Psoas muscle (tissue), 7 donors: ENCODE measurements at regions not wholly inside any gene's neighbourhood (a gene's known extent, or its start where the extent isn't known, plus 50 kb on each side); places are given as distances from the start of the nearest gene placed in this dataset.

Source experiments
- ATAC-seq, 4 donors: fragments of 200-7000 bp; cut with Tn5 transposase; one replicate each; pipeline ENCODE4 v1.9.1; 2020; ENCODE audit warnings: moderate library complexity in 3 of 4, mild to moderate bottlenecking in 2 of 4
- DNase-seq, 2 donors: peaks; one replicate each; pipeline ENCODE4 v3.0.0-alpha.2; 2020
- H3K27ac ChIP-seq: fragments of 200-600 bp; one replicate; pipeline ENCODE4 v1.8.0; 2022
- H3K27me3 ChIP-seq, 3 donors: fragments of 200-600 bp in 1 of 3; one replicate each; pipeline versions ENCODE4 v1.6.1 to v1.8.0; 2013 to 2022; ENCODE audit warnings: low read length in 2 of 3, mild to moderate bottlenecking in 2 of 3, moderate library complexity in 1 of 3; ENCODE audit not compliant: insufficient read depth in 3 of 3
- H3K36me3 ChIP-seq, 2 donors: fragments of 200-600 bp in 1 of 2; one replicate each; pipeline versions ENCODE4 v1.6.1 to v1.8.0; 2013 to 2022; ENCODE audit warnings: low read depth in 1 of 2, mild to moderate bottlenecking in 1 of 2, moderate library complexity in 1 of 2; ENCODE audit not compliant: insufficient read depth in 1 of 2
- H3K4me1 ChIP-seq: fragments of 200-600 bp; one replicate; pipeline ENCODE4 v1.8.0; 2022
- H3K4me3 ChIP-seq: fragments of 200-600 bp; one replicate; pipeline ENCODE4 v1.8.0; 2022; ENCODE audit warnings: mild to moderate bottlenecking
- H3K9me3 ChIP-seq: fragments of 200-600 bp; one replicate; pipeline ENCODE4 v1.8.0; 2022
- WGBS, 3 donors: extraction: QIAGEN DNeasy Blood & Tissue Kit; methylation state at CpG; one replicate each; pipeline versions ENCODE4 v1.1.6 to v1.1.7; 2013; 5-methylcytosine and 5-hydroxymethylcytosine counted together
- intact Hi-C, 2 donors: fragments of 100-400 bp; cut with DNase I; formaldehyde crosslinking; loops; one replicate each; pipeline versions ENCODE4 v1.11.0 to v1.14.2; 2022
- TF ChIP-seq, protein P1 (sequence below): fragments of 200-600 bp; IDR thresholded peaks from one replicate; pipeline ENCODE4 v1.8.0; 2022; ENCODE audit warnings: antibody characterized with exemption
- donor health status: healthy with polysubstance abuse.
- donor health status: DM: no; HTN: no; CAD: no; lungs with moderate emphysema.
- donor health status: Bipolar disorder and iron deficiency.
- donor health status: healthy.
- donor health status: DM: yes; HTN: yes; CAD: no.
- donor health status: DM: no; HTN: no; CAD: no.
- donor health status: DM: yes; HTN: yes; CAD: no.

DNA sequence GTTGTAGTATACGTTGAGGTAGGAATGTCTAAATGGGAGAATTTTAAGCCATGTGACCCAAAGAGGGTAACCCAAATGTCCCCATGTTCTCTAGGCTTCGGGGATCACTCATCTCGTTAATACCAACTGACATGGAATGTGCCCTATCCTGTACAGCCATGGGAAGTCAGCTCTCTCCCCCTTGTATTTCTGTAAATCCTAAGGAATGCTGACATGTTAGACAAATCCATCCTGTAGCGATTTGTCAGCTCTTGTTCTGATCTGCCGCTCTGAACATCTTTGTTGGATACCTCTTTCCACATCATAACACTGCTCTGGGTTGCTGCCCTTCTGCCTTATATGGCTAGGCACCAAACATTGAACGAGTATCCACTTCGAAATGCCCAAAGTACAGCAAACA lies 350.6 kb downstream of the RND3 start:
- no peak overlapping the region for H3K27ac ChIP-seq
- 80 to 92% (median 89%) methylated on average over 7 of the region's 7 CpGs for WGBS, 3 donors
- H3K36me3 ChIP-seq = no peaks in the 10 kb centered on the region
- no peaks in the 10 kb centered on the region for H3K27me3 ChIP-seq
- TF ChIP-seq, protein P1, sequence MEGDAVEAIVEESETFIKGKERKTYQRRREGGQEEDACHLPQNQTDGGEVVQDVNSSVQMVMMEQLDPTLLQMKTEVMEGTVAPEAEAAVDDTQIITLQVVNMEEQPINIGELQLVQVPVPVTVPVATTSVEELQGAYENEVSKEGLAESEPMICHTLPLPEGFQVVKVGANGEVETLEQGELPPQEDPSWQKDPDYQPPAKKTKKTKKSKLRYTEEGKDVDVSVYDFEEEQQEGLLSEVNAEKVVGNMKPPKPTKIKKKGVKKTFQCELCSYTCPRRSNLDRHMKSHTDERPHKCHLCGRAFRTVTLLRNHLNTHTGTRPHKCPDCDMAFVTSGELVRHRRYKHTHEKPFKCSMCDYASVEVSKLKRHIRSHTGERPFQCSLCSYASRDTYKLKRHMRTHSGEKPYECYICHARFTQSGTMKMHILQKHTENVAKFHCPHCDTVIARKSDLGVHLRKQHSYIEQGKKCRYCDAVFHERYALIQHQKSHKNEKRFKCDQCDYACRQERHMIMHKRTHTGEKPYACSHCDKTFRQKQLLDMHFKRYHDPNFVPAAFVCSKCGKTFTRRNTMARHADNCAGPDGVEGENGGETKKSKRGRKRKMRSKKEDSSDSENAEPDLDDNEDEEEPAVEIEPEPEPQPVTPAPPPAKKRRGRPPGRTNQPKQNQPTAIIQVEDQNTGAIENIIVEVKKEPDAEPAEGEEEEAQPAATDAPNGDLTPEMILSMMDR = no peak
- ATAC-seq = no peak
- H3K4me3 ChIP-seq = no peak overlapping the region
- H3K9me3 ChIP-seq = no peaks in the 10 kb centered on the region
- no peak for DNase-seq
- H3K4me1 ChIP-seq = no peaks in the 10 kb centered on the region
- intact Hi-C loops = no loop called here

DNA sequence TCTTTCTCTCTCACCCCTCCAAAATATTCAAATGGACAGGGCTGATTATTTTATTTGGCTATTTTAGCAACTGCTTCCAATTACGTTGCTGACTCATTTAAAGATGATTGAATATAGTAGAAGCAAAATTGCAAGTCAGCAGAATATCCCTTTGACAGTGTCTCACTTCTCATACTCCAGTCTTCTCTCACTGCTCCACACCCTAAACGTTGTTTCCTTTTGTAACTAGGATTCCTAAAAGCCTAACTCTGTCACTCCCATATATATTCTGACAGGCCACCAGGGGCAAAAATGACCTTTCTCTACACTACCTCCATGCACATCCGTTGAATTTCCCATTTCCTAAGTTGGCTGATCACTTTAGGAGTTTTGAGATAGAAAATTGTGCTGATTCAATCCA lies 351.1 kb downstream of the RND3 start:
- no peak for ATAC-seq
- WGBS, 3 donors = 58 to 70% (median 65%) methylated on average over 3 of the region's 3 CpGs
- TF ChIP-seq, protein P1 = no peak

DNA sequence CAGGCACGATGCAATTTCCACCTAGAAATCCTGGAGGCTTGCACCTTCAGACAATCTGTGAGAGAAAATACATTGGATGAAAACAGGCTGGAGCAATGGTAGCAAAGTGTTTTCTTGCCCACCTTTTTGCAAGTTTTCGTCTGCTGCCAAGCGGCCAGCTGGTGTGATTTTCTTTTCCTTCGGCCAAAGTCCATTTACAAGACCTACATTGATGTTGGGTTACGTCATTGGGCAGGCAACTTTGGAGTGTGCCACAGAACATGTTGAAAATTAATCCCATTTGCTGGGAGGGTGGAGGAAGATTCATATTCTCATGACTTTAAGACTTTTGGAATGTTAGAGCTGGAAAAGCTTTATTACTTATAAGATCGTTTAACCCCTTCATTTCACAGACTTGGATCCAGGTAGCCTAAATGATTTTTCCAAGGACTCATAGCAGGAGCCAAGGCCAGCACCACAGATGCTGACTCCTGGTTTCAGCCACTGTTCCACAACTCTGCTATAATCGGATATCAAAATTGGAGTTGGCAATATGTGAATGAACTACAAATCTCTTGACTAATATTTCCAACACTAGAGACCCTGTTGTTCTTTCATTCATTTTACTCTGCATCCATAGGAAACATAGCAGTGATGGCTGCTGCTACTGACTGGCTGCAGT lies 352.1 kb downstream of the RND3 start:
- WGBS, 3 donors = 34 to 48% (median 46%) methylated on average over 7 of the region's 7 CpGs
- ATAC-seq = no peak
- Histone ChIP-seq H3K4me3 (no peak overlapping the region), H3K27ac (no peak overlapping the region), H3K27me3 (no peaks in the 10 kb centered on the region), H3K4me1 (no peaks in the 10 kb centered on the region), H3K9me3 (no peaks in the 10 kb centered on the region), H3K36me3 (no peaks in the 10 kb centered on the region)
- no peak for DNase-seq
- intact Hi-C loops = no loop called here
- TF ChIP-seq, protein P1 = no peak

More for the DNA sequence above, 351.1 kb downstream of the RND3 start:
- DNase-seq = no peak
- H3K27me3 ChIP-seq = no peaks in the 10 kb centered on the region
- no peak overlapping the region for H3K27ac ChIP-seq
- no peaks in the 10 kb centered on the region for H3K4me1 ChIP-seq
- H3K36me3 ChIP-seq = no peaks in the 10 kb centered on the region
- intact Hi-C loops = no loop called here
- no peaks in the 10 kb centered on the region for H3K9me3 ChIP-seq
- H3K4me3 ChIP-seq = no peak overlapping the region

DNA sequence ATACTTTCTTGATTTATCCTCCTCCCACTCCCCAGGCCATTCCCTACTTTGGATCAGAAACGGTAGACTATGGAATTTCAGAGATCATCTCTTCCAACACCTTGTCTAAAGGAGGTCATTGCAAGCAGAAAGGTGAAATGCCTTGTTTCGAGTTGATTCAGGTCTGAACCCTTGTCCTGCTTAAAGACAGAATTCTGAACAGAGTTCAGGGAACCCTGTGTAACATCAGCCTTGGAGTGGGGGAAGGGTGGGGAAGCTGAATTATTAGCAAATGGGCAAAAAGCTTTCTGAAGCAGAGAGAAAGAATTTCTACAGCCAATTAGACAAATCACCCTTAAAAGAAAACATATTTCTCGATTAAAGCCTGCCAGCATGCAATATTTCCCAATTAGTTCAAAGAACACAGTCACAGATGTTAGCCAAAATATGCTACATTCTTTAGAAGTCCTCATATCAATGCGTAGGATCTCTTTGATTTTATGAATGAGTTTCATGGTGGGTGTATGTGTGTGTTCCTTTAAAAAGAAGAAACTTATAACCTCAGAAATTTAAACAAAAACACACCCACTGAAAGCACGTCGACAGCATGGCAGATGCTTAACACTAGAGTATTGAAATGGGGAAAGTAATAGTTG lies 353.1 kb downstream of the RND3 start:
- Histone ChIP-seq H3K27ac (no peak overlapping the region), H3K9me3 (no peaks in the 10 kb centered on the region), H3K36me3 (no peaks in the 10 kb centered on the region), H3K4me1 (no peaks in the 10 kb centered on the region), H3K4me3 (no peak overlapping the region), H3K27me3 (no peaks in the 10 kb centered on the region)
- TF ChIP-seq, protein P1 = no peak
- DNase-seq (no peak), ATAC-seq (no peak)
- WGBS, 3 donors = 39 to 61% (median 40%) methylated on average over 6 of the region's 6 CpGs
- intact Hi-C loops = no loop called here
